Lower leg skin (tissue), 4 donors: ENCODE measurements at regions not wholly inside any gene's neighbourhood (a gene's known extent, or its start where the extent isn't known, plus 50 kb on each side); places are given as distances from the start of the nearest gene placed in this dataset.

Experiments
- DNase-seq, 2 donors: peaks; one replicate each; pipeline ENCODE4 v3.0.0-alpha.2; 2019; ENCODE audit warnings: low spot score in 2 of 2
- H3K4me3 ChIP-seq: fragments of 200-600 bp; sonication (generic); 2 replicates; pipeline ENCODE4 v1.5.1; 2017; ENCODE audit warnings: mild to moderate bottlenecking, low read depth; ENCODE audit not compliant: poor library complexity, severe bottlenecking
- POLR2A ChIP-seq, 2 donors: fragments of 450-650 bp; IDR thresholded peaks; one replicate each; pipeline ENCODE4 v1.6.1; 2016 to 2017; ENCODE audit warnings: antibody characterized with exemption in 2 of 2, mild to moderate bottlenecking in 1 of 2, moderate library complexity in 1 of 2
- whole genome bisulfite sequencing, 2 donors: methylation state at CpG; one replicate each; pipeline ENCODE4 v1.1.5; 2018; 5-methylcytosine and 5-hydroxymethylcytosine counted together
- intact Hi-C: fragments of 100-400 bp; cut with DNase I; formaldehyde crosslinking; loops from one replicate; pipeline ENCODE4 v1.15.0; 2023; ENCODE audit warnings: low total_unique reads
- TF ChIP-seq, protein P1 (sequence below), 3 donors: fragments of 450-650 bp; IDR thresholded peaks; one replicate each; pipeline ENCODE4 v1.5.1; 2016; ENCODE audit warnings: antibody characterized with exemption in 3 of 3, mild to moderate bottlenecking in 3 of 3, moderate library complexity in 2 of 3

DNA sequence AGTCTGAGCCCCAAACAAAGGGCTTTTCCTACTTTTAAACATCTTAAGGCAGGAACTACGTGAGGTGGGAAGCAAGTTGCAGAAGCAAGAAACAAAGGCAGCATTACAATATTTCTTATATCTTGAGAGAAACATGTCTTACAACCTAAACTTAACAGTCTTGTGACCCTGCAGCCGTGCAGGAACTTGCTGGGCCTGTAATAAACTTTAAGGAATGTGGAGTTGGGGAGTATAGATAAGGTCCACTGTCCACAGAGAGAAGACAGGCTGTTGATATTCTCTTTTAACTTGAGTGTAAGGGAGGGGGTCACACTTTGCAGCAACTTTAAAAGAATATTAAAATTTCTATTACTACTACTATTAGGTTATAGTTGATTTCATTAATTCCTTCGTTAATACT, 214.6 kb upstream of the HTR2A start:
- TF ChIP-seq, protein P1, sequence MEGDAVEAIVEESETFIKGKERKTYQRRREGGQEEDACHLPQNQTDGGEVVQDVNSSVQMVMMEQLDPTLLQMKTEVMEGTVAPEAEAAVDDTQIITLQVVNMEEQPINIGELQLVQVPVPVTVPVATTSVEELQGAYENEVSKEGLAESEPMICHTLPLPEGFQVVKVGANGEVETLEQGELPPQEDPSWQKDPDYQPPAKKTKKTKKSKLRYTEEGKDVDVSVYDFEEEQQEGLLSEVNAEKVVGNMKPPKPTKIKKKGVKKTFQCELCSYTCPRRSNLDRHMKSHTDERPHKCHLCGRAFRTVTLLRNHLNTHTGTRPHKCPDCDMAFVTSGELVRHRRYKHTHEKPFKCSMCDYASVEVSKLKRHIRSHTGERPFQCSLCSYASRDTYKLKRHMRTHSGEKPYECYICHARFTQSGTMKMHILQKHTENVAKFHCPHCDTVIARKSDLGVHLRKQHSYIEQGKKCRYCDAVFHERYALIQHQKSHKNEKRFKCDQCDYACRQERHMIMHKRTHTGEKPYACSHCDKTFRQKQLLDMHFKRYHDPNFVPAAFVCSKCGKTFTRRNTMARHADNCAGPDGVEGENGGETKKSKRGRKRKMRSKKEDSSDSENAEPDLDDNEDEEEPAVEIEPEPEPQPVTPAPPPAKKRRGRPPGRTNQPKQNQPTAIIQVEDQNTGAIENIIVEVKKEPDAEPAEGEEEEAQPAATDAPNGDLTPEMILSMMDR (IDR thresholded peaks at IDR 0.05), result no peak
- no peak for TF ChIP-seq POLR2A (IDR thresholded peaks at IDR 0.05)
- intact Hi-C loops, result no loop called here
- DNase-seq, result no peak
- no peak overlapping the region for H3K4me3 ChIP-seq
- WGBS, 2 donors, result 77 to 81% methylated on average over 3 of the region's 3 CpGs

DNA sequence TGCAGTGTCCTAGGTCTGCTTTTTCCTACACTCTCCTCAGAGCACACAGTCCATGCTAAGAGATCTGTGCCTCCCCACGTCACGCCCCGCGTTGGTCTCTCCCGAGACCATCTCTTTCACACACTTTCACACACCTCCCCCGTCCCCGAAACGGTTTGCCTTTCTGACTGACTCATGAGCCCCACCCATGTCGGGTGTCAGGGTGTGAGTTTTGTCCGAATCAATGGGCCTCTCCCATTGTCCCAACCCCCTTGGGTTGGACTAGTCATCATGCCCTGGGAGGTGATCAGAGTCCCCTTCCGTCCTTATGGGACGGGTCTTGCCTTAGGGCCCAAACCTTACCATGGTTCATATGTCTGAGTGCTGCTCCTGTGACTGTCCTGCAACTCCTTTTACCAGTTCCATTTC, 214.0 kb upstream of the HTR2A start:
- no peak for DNase-seq
- no peak overlapping the region for H3K4me3 ChIP-seq
- intact Hi-C loops, result no loop called here
- 87 to 90% methylated on average over 12 of the region's 12 CpGs for WGBS, 2 donors
- TF ChIP-seq POLR2A (IDR thresholded peaks at IDR 0.05), result no peak
- TF ChIP-seq, protein P1 (IDR thresholded peaks at IDR 0.05), result no peak

DNA sequence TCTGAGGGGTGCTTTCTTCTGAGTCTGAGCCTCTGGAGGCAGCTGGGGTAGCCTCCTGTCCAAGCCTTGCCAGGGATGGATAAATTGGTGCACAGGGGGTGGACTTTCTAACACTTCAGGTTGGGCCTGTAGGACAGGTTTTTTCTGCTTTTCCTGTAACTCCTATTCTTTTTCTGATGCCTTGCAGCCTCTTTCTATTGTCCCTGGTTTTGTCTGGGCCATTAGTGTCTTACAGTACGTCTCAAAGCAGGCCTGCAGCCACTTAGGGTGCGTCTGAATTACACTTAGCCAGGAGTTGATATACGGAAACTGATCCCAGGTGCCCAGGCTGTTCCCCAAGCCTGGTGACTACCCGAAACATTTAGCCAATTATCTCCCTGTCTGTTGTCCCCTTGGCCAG, 213.3 kb upstream of the HTR2A start:
- H3K4me3 ChIP-seq, result no peak overlapping the region
- no peak for TF ChIP-seq POLR2A (IDR thresholded peaks at IDR 0.05)
- TF ChIP-seq, protein P1 (IDR thresholded peaks at IDR 0.05), result no peak
- 84 to 89% methylated on average over 4 of the region's 4 CpGs for WGBS, 2 donors
- intact Hi-C loops, result no loop called here
- DNase-seq, result no peak

DNA sequence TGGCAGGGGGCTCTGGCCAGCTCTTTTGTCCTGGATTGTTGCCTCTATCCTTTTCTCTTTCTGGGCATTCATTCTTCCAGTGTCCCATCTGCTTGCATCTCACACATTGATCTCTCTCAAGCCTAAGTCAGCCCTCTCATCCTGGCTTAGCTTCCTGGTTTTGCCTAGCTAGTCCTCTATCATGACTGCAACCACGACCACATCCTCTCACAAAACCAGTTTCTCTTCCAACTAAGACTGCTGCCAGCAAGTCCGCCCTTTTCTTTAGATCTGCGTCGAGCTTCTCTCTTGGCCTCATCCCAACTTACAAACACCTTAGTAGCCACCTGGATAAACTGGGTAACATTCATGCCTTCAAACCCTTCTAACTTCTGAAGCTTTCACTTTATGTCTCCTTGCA, 212.2 kb upstream of the HTR2A start:
- intact Hi-C loops, result no loop called here
- TF ChIP-seq, protein P1 (IDR thresholded peaks at IDR 0.05), result no peak
- no peak for TF ChIP-seq POLR2A (IDR thresholded peaks at IDR 0.05)
- no peak overlapping the region for H3K4me3 ChIP-seq
- no peak for DNase-seq
- WGBS, 2 donors, result 35 to 39% methylated on average over 4 of the region's 4 CpGs

DNA sequence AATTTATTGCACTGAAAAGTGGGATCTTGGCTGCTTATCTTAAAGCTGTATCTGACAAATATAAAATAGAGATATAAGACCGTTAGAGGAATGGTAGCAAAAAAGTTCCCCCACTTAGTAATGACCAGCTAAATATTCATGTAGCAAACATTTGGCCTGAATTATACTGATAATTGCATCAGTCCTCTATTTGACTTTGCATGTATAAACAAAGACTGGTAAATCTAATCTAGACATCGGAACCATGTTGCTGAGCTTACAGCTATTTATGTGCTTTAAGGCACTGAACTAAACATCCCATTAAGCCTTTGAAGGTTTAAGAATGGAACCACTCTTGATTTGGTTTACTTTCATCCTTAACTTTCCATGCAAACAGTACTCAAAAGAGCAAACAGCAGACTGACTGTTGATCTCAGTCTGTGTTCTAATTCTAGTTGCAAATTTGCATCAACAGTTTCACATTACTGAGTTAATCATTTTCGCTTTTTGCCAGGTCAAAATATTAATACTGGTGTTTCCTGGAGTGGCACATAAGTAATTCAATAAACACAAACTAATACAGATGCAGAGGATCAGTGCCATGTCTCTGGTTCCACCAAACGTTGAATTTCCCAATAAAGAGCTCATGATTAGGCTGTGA, 203.5 kb upstream of the HTR2A start:
- WGBS, 2 donors, result 67 to 68% methylated on average over 4 of the region's 4 CpGs
- H3K4me3 ChIP-seq, result no peak overlapping the region
- intact Hi-C loops, result no loop called here
- no peak for TF ChIP-seq POLR2A (IDR thresholded peaks at IDR 0.05)
- TF ChIP-seq, protein P1 (IDR thresholded peaks at IDR 0.05), result no peak
- no peak for DNase-seq
